ENCODE measurements at regions not wholly inside any gene's neighbourhood (a gene's known extent, or its start where the extent isn't known, plus 50 kb on each side); places are given as distances from the start of the nearest gene placed in this dataset.

DNA sequence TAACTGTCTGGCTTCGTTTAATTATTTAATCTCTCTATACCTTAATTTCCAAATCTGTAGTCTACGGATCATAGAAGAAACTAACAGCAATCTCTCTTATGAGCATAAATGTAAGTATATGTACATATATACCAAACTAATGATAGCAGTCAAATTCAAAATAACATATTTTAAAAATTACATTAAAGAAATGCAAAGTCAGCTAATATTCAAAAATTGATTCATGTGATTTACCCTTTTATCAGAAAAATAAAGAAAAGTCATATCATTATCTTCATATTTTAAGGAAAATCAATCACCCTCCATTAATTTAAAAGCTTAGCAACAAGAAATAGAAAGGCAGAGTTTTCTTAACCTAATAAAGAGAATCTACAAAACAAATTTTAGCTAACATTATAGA lies 575.9 kb downstream of the IRS1 start:
- no peaks in the 10 kb centered on the region for H3K4me1 ChIP-seq (ENCODE audit: insufficient read depth, low read length, poor library complexity, severe bottlenecking)
- CTCF ChIA-PET = no interaction called here
- H3K9me3 ChIP-seq (ENCODE audit: low read depth, low read length, poor library complexity, severe bottlenecking) = no peaks in the 10 kb centered on the region
- H3K36me3 ChIP-seq (ENCODE audit: insufficient read depth, low read length, poor library complexity, severe bottlenecking) = no peaks in the 10 kb centered on the region
- intact Hi-C loops (cut with micrococcal nuclease; ENCODE audit: unreplicated experiment) = no loop called here
- no TSS peak for BruUV-seq (replicated peaks)
- no peak overlapping the region for H3K27ac ChIP-seq (ENCODE audit: low read depth, low read length, poor library complexity, severe bottlenecking)
- DNase-seq (ENCODE audit: low spot score) = no peak
- no peak overlapping the region for H3K4me3 ChIP-seq (ENCODE audit: low read depth, low read length, poor library complexity, severe bottlenecking)
- POLR2A ChIA-PET (ENCODE audit: low non-redundant PET) = no interaction called here
- H3K27me3 ChIP-seq (replicated peaks; ENCODE audit: insufficient read depth, low read depth, low read length, poor library complexity) = no peaks in the 10 kb centered on the region
- TF ChIP-seq EZH2 (IDR thresholded peaks at IDR 0.05; ENCODE audit: borderline replicate concordance, low read depth, low read length, poor library complexity, severe bottlenecking) (no peak), CTCF (conservative IDR thresholded peaks at IDR 0.05; ENCODE audit: low read depth, low read length) (no peak)

DNA sequence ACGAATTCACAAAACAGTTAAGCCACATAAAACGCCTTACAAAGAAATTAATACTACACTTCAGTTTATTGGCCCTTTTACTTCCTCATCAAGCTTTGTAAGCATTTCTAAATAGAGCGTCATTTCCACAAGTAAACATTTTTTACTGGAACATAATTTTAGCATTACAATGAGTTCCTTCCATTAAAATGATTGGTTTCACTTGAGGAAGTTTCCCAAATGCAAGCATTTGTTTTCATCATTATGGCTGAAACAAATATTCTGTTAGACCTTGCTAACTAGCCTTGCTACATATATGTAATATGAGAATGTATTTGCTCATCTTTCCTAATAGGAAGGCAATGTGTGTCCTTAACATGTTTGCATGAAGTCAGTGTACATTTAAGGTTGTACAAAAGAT lies 579.1 kb downstream of the IRS1 start:
- H3K9me3 ChIP-seq (ENCODE audit: low read depth, low read length, poor library complexity, severe bottlenecking) = no peaks in the 10 kb centered on the region
- TF ChIP-seq CTCF (conservative IDR thresholded peaks at IDR 0.05; ENCODE audit: low read depth, low read length) (no peak), EZH2 (IDR thresholded peaks at IDR 0.05; ENCODE audit: borderline replicate concordance, low read depth, low read length, poor library complexity, severe bottlenecking) (no peak)
- no peaks in the 10 kb centered on the region for H3K4me1 ChIP-seq (ENCODE audit: insufficient read depth, low read length, poor library complexity, severe bottlenecking)
- no peak overlapping the region for H3K27ac ChIP-seq (ENCODE audit: low read depth, low read length, poor library complexity, severe bottlenecking)
- intact Hi-C loops (cut with micrococcal nuclease; ENCODE audit: unreplicated experiment) = no loop called here
- CTCF ChIA-PET = no interaction called here
- no TSS peak for BruUV-seq (replicated peaks)
- no peak overlapping the region for H3K4me3 ChIP-seq (ENCODE audit: low read depth, low read length, poor library complexity, severe bottlenecking)
- no peak for DNase-seq (ENCODE audit: low spot score)
- H3K27me3 ChIP-seq (replicated peaks; ENCODE audit: insufficient read depth, low read depth, low read length, poor library complexity) = no peaks in the 10 kb centered on the region
- POLR2A ChIA-PET (ENCODE audit: low non-redundant PET) = no interaction called here
- H3K36me3 ChIP-seq (ENCODE audit: insufficient read depth, low read length, poor library complexity, severe bottlenecking) = no peaks in the 10 kb centered on the region

GRCh38 chr2:226217191-226217590 lies 582.4 kb downstream of the IRS1 start:
- H3K36me3 ChIP-seq (ENCODE audit: insufficient read depth, low read length, poor library complexity, severe bottlenecking) = no peaks in the 10 kb centered on the region
- H3K27ac ChIP-seq (ENCODE audit: low read depth, low read length, poor library complexity, severe bottlenecking) = no peak overlapping the region
- TF ChIP-seq EZH2 (IDR thresholded peaks at IDR 0.05; ENCODE audit: borderline replicate concordance, low read depth, low read length, poor library complexity, severe bottlenecking) (no peak), CTCF (conservative IDR thresholded peaks at IDR 0.05; ENCODE audit: low read depth, low read length) (no peak)
- intact Hi-C loops (cut with micrococcal nuclease; ENCODE audit: unreplicated experiment) = loop anchor here (2.0 to 10.0 kb wide), 2 partner anchors 332 to 580 kb away; no protein-coding TSS in a partner anchor
- no peaks in the 10 kb centered on the region for H3K27me3 ChIP-seq (replicated peaks; ENCODE audit: insufficient read depth, low read depth, low read length, poor library complexity)
- DNase-seq (ENCODE audit: low spot score) = no peak
- no TSS peak for BruUV-seq (replicated peaks)
- peaks cover 7% of the 10 kb centered on the region for H3K4me1 ChIP-seq (ENCODE audit: insufficient read depth, low read length, poor library complexity, severe bottlenecking)
- CTCF ChIA-PET = no interaction called here
- H3K4me3 ChIP-seq (ENCODE audit: low read depth, low read length, poor library complexity, severe bottlenecking) = no peak overlapping the region
- H3K9me3 ChIP-seq (ENCODE audit: low read depth, low read length, poor library complexity, severe bottlenecking) = no peaks in the 10 kb centered on the region
- POLR2A ChIA-PET (ENCODE audit: low non-redundant PET) = no interaction called here

Data from A673 (cell line).